ENCODE measurements at regions not wholly inside any gene's neighbourhood (a gene's known extent, or its start where the extent isn't known, plus 50 kb on each side); places are given as distances from the start of the nearest gene placed in this dataset.

- no peak for DNase-seq
Measured at GRCh38 chr16:85348065-85348840, 236.0 kb upstream of the CIBAR2 start.

- DNase-seq = no peak
Measured at GRCh38 chr16:85348911-85349334, 236.7 kb upstream of the CIBAR2 start.

DNA sequence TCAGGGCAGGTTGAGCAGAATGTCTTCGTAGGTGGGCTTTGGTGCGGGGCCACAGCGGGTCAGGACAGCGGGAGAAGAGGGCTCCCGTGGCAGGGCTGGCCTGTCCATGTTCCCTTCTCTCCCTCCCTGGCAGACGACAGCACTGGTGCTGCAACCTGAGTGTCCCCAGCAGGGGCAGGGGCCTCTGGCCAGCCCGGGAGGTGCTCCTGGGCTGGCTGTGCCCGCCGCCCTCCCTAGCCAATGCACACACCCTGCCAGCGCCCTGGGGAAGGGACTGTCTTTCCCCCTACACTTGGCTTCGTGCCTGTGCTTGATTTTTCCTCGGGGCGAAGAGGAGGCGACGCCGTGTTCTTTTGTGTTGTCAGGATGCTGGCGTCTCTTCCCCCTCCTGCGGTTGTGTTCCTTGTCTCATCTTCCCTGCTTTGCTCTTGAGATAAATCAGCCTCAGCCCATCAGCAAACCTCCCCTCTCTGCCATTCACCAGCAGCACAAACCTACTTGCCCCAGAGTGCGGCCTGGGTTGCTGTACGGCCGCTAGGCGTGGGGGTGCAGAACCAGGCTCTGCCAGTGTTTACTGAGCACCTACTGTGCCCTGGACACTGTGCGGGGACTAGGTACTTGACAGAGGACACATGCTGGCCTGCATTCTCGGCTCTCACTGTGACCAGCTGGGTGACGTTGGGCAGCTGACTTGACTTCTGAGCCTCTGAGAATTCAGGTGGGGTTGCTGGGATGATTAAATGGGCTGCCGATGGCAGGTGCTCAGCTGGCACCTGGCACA lies 237.3 kb upstream of the CIBAR2 start:
- no peak for DNase-seq

DNA sequence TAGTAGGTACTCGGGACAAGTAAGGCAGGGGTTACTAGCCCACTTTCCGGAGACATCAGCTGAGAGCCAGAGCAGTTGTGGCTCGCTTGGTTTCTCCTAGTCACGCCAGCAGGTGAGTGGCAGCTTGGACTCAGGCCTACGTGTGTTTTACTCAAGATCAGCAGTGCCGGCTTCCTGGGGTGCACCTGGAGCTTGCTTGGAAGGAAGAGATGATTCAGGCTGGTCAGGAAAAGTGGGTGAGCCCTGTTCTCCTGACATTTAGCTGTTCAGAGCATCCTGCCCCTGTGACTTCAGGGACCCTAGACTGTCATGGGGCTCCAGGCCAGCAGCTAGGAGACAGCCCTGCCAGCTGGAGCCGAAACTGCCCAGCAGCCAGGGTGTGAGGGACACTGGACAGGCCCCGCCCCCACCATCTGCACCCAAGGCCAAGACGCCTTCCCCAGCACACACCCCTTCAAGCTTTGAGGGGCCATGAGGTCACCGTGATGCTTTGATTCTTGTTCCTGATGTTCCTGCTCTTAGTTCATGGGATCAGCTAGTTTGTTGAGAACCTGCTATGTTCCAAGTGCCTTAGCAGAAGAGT lies 238.0 kb upstream of the CIBAR2 start:
- no peak for DNase-seq

DNA sequence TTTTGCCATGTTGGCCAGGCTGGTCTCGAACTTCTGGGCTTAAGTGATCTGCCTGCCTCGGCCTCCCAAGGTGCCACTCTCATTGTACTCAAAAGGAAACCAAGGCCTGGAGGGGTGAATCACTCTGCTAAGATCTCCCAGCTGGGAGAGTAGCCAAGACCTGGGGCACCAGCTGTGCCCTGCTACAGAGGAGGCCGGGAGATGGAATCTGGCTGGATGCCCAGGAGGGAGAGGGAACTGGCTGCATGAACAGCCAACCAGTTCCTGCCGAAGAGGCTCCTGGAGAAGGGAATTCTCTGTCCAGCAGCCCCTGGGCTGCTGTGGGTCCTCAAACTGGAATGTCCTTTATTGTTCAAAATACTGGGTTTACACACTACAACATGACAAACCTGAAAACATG lies 238.7 kb upstream of the CIBAR2 start:
- DNase-seq = no peak

- DNase-seq = no peak
Measured at GRCh38 chr16:85353013-85353412, 240.7 kb upstream of the CIBAR2 start.

DNA sequence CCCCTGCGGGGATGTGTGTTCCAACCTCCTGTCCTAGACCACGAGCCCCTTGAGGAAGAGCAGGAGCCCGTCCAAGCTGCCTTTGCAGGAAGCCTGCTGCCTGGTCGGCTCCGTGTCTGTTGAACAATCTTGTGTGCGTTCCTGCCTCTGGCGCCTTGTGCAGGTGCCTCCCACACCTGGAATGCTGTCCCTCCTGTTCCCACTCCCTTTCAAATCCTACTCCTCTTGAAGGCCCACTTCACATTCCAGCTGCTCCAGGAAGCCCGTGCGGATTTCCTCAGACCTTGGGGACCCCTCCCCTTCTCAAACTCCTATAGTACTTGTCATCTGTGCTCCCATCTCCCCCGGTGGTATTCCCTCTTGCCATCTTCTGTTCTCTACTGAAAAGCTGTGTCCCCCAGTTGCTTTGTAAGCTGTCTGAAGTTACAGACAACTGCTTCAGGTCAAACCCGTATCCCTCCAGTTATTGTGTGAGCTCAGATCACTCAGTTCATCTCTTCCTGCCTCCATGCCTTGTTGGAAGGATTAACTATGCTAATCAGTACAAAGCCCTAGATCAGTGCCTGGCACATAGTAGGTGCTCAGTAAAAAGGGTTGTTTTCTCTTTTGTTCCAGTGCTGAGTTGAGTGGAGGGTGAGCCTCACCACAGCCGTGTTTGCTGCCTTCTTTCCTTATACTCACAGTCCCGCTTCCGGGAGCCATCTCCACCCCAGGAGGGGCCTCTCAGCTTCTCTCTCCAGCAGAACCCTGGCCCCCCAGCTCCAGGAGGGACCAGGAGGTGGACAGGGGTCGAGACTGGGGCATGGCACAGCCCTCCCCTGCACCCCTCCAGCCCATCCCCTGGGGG lies 241.8 kb upstream of the CIBAR2 start:
- DNase-seq = no peak

DNA sequence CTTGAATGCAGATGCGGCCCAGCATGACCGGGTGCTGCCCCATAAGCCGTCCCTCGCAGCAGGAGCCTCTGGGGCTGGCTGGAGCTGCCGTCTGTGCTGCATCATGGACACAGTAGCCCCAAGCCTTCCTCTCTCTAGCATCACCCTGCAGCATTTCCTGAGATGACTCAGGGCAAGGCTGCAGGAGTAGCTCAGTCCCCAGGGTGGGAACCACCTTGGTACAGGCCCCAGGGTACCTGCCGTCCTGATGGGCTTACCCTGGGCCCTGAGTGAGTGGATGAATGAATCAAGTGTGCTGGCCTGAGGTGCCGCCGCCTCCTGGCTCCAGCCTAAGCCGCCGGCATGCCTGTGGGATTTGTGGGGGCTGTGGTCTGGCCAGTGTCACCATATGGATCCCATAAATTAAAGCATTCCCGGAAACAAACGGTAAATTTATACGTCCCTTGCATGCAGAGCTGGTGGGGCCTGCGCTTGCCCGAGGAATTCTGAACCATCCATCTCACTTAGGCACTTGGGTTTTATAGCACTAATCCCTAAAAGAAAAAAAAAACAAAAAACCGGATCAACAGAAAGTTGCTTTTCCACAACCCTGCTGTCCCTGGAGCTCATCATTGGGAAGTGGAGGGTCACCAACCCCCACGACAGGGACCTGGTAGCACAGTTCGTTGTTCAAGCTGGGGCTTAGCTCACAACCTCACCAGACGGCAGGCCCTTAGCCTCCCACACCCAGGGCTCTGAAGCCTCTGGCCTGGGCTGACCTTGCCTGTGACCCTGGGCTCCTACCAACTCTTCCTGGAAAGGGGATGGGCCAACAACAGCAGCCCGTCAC lies 242.6 kb upstream of the CIBAR2 start:
- no peak for DNase-seq

- no peak for DNase-seq
Measured at GRCh38 chr16:85355515-85355837, 243.2 kb upstream of the CIBAR2 start.

DNA sequence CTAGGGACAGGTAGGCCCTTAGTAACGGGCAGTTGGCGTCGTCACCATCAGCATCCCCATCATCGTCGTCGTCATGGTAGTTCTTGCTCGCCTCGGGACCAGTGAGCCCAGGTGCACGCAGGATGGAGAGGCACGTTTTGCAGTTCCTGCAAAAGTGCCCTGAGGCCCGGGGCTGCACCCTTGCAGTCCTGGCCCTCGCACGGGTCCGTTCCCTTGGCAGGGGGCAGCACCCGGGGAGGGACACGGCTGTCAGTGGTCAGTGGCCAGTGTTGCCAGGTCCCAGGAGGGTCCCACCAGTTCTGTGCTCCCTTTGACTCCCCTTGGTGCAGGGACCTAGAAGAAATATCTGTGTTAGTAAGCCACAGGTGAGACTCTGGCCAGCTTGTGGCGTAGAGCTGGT lies 243.9 kb upstream of the CIBAR2 start:
- DNase-seq = no peak

- DNase-seq = no peak
Measured at GRCh38 chr16:85357323-85357722, 245.1 kb upstream of the CIBAR2 start.

DNA sequence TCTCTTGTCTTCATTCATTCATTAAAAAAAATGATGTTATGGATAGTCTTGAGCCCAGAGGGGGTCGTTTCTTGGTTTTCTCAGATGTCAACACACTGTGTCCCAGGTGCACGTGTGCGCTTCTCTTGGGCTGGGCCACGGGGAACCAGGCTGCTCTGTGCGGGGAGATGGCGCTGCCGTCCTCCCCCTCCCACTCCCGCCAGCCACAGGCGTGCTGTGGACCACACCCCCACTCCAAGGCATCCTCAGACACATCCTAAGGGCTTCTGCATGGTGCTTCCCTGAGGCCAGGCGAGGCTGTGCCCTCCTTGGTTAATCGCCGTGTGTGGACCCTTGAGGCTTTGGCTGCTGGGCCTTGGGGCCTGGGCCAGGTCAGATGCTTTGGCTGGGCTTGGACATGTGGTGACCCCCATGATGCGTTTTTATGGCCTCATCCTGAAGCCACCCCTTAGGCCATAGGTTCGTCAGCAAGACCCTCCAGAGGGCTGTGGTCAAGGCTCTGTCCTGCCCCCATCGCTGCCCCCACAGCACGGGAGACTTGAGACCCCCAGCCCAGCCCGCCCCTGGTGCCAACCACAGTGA lies 245.7 kb upstream of the CIBAR2 start:
- no peak for DNase-seq

DNA sequence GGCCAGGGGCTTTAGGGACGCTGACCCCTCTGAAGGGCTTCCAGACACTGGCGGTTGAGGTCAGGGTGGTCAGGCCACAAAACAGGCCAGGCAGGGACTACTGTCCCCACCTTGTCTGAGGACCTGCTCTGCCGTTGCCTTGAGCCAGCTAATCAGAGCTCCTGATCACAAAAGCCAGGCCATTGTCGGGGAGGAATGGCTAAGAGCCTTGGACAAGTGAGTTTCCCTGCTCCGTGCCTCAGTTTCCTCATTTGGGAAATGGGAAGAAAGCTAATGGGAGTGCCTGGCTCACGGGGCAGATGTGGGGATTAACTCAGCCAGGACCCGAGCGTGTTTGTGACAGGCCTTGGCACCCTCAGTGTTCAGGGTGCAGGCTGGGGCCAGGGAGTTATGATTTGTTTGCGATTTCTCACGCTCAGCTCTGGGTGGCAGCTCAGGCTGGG lies 246.5 kb upstream of the CIBAR2 start:
- no peak for DNase-seq

DNA sequence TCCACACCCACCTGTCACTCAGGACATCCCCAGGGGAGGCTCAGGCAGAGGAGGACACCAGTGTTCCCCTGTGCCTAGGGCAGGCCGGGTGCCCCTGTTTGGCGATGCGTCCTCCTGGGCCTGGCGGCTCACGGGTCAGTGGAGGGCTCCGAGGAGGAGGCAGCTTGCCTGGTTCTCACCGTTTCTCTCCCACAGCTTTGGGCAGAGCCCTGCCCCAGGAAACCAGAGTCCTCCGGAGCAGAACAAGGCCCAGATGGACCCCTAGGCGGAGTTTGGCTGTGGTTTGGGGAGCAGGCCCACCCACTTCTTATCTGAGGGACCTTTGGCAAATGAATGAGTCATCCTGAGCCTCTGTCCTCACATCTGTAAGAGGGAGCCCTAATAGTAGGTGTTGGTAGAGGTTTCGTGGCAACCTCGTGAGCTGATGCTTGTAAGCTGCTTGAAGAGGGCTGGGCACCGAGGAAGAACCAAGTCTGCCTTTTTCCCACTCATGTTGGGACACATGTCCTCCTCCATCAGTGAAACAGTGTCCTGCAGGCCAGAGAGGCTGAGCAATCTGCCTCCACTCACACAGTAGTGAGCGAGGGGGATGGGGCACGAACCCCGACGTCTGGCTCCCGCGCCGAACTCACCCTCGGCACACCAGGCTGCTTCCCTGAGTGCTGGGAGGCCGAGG lies 247.0 kb upstream of the CIBAR2 start:
- DNase-seq = no peak

- DNase-seq = no peak
Measured at GRCh38 chr16:85360323-85361277, 248.3 kb upstream of the CIBAR2 start.

- DNase-seq = no peak
Measured at GRCh38 chr16:85361441-85362118, 249.3 kb upstream of the CIBAR2 start.

DNA sequence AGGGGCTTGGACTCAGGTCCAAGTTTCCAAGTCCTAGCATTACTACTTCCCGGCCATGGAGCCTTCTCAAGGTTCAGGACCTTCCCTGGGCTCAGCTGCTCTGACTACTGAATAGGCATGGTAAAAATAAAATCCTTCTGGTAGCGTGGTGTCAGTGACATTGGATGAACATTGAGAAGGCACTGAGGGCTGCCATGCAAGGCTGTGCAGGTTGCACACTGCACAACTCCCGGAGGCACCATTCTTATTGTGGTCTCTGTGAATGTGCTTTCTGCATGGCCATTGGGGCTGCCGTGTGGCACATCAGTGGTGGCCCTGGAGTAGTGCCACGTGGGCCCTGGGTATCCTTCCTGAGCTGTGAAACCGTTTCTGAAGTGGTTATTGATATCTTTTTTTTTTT lies 250.2 kb upstream of the CIBAR2 start:
- no peak for DNase-seq

- no peak for DNase-seq
Measured at GRCh38 chr16:85363427-85363826, 249.7 kb upstream of the GSE1 start.

DNA sequence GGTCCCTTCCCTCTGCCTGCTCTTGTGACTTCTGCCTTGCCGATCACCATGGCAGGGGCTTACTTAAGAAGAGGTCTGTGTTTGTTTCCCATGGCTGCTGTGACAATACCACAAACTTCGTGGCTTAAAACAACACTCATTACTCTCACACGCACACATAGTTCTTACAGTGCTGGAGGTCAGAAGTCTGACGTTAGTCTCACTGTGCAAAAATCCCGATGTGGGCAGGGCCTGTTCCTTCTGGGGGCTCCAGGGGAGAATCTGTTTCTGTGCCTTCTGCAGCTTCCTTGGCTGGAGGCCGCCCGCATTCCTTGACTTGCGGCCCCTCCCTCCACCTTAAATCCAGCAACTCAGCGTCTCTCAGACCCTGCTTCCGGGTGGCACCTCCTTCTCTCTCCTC lies 249.2 kb upstream of the GSE1 start:
- no peak for DNase-seq
